CD14-positive monocyte (primary cell): ENCODE measurements at regions not wholly inside any gene's neighbourhood (a gene's known extent, or its start where the extent isn't known, plus 50 kb on each side); places are given as distances from the start of the nearest gene placed in this dataset.

Source experiments
- DNase-seq, 3 donors: peaks; one replicate each; pipeline ENCODE4 v3.0.0-alpha.2; 2011 to 2022
- H2AFZ ChIP-seq: 2 replicates; pipeline ENCODE4 v1.6.0; 2012; ENCODE audit warnings: mild to moderate bottlenecking, low read depth, low read length, inconsistent platforms; ENCODE audit not compliant: insufficient read depth, poor library complexity, severe bottlenecking
- H3K27ac ChIP-seq, 2 donors: 1 replicate in 1 of 2; 2 replicates in 1 of 2; pipeline ENCODE4 v1.5.1; 2012 to 2013; ENCODE audit warnings: low read length in 2 of 2, control low read depth in 1 of 2, inconsistent platforms in 1 of 2, low read depth in 1 of 2, mild to moderate bottlenecking in 1 of 2
- H3K27me3 ChIP-seq, 2 donors: one replicate each; pipeline versions ENCODE4 v1.6.0 to v1.6.1; 2011 to 2013; ENCODE audit warnings: low read length in 2 of 2; ENCODE audit not compliant: control insufficient read depth in 2 of 2, insufficient read depth in 2 of 2
- H3K36me3 ChIP-seq, 2 donors: replicated peaks in 1 of 2; 1 replicate in 1 of 2; 2 replicates in 1 of 2; pipeline versions ENCODE4 v1.5.1 to v1.6.1; 2012 to 2013; ENCODE audit warnings: low read length in 2 of 2, control low read depth in 1 of 2, inconsistent platforms in 1 of 2, mild to moderate bottlenecking in 1 of 2; ENCODE audit not compliant: insufficient read depth in 2 of 2, control insufficient read depth in 1 of 2
- H3K4me1 ChIP-seq, 2 donors: 1 replicate in 1 of 2; 2 replicates in 1 of 2; pipeline versions ENCODE4 v1.5.1 to v1.6.1; 2012 to 2013; ENCODE audit warnings: low read length in 2 of 2, control low read depth in 1 of 2, inconsistent platforms in 1 of 2, mild to moderate bottlenecking in 1 of 2, moderate library complexity in 1 of 2; ENCODE audit not compliant: insufficient read depth in 2 of 2, control insufficient read depth in 1 of 2
- H3K4me2 ChIP-seq: replicated peaks from 2 replicates; pipeline ENCODE3; 2012; ENCODE audit warnings: low read length, moderate library complexity, mild to moderate bottlenecking; ENCODE audit not compliant: poor library complexity, severe bottlenecking; ENCODE audit errors: extremely low read depth
- H3K4me3 ChIP-seq, 3 experiments: fragments of 200-600 bp in 1 of 3; sonication (generic) in 1 of 3; replicated peaks in 1 of 3; 1 replicate in 2 of 3; 2 replicates in 1 of 3; pipeline ENCODE4 v1.5.1; 2011 to 2013; ENCODE audit warnings: low read length in 3 of 3, mild to moderate bottlenecking in 3 of 3, control low read depth in 2 of 3, low read depth in 2 of 3, inconsistent platforms in 1 of 3, moderate library complexity in 1 of 3
- H3K79me2 ChIP-seq: 2 replicates; pipeline ENCODE4 v1.6.0; 2012; ENCODE audit warnings: mild to moderate bottlenecking, control low read depth, inconsistent platforms, low read length, moderate library complexity; ENCODE audit not compliant: insufficient read depth
- H3K9ac ChIP-seq: 2 replicates; pipeline ENCODE4 v1.6.0; 2017; ENCODE audit warnings: low read length, mild to moderate bottlenecking; ENCODE audit not compliant: insufficient read depth, poor library complexity, severe bottlenecking
- H3K9me3 ChIP-seq, 2 donors: replicated peaks in 1 of 2; 1 replicate in 1 of 2; 2 replicates in 1 of 2; pipeline versions ENCODE4 v1.5.1 to v1.6.1; 2012 to 2013; ENCODE audit warnings: low read length in 2 of 2, control low read depth in 1 of 2; ENCODE audit not compliant: control insufficient read depth in 1 of 2, insufficient read depth in 1 of 2
- H4K20me1 ChIP-seq: 2 replicates; pipeline ENCODE4 v1.6.0; 2012; ENCODE audit warnings: mild to moderate bottlenecking, low read length, control low read depth, moderate library complexity; ENCODE audit not compliant: insufficient read depth
- H3K27ac Mint-ChIP-seq, 7 donors: one replicate each; pipeline ENCODE4 v1.8.0; 2020; ENCODE audit warnings: mild to moderate bottlenecking in 7 of 7, mixed read lengths in 7 of 7, moderate library complexity in 6 of 7, inconsistent platforms in 2 of 7
- H3K27me3 Mint-ChIP-seq, 3 donors: one replicate each; pipeline ENCODE4 v1.8.0; 2021 to 2022; ENCODE audit warnings: low read depth in 3 of 3, mild to moderate bottlenecking in 3 of 3, mixed read lengths in 3 of 3, moderate library complexity in 3 of 3, inconsistent platforms in 1 of 3
- H3K36me3 Mint-ChIP-seq, 2 donors: one replicate each; pipeline ENCODE4 v1.8.0; 2020; ENCODE audit warnings: mixed read lengths in 2 of 2, inconsistent platforms in 1 of 2, mild to moderate bottlenecking in 1 of 2
- H3K4me1 Mint-ChIP-seq: one replicate; pipeline ENCODE4 v1.8.0; 2020; ENCODE audit warnings: mild to moderate bottlenecking, mixed read lengths
- H3K4me3 Mint-ChIP-seq, 2 donors: one replicate each; pipeline ENCODE4 v1.8.0; 2020; ENCODE audit warnings: mild to moderate bottlenecking in 2 of 2, mixed read lengths in 2 of 2, moderate library complexity in 1 of 2
- H3K9me3 Mint-ChIP-seq, 7 donors: one replicate each; pipeline ENCODE4 v1.8.0; 2020 to 2022; ENCODE audit warnings: mixed read lengths in 7 of 7, mild to moderate bottlenecking in 6 of 7, moderate library complexity in 6 of 7, inconsistent platforms in 2 of 7
- CTCF ChIP-seq: fragments of 200-600 bp; IDR thresholded peaks from one replicate; pipeline ENCODE4 v1.8.0; 2022; ENCODE audit warnings: antibody characterized with exemption, mild to moderate bottlenecking
- WGBS: methylation state at CpG from one replicate; pipeline ENCODE4 v1.1.5; 2013; ENCODE audit warnings: missing lambda C conversion rate; ENCODE audit not compliant: insufficient coverage; 5-methylcytosine and 5-hydroxymethylcytosine counted together
- intact Hi-C, 2 donors: fragments of 100-400 bp; cut with micrococcal nuclease; formaldehyde crosslinking; loops; one replicate each; pipeline versions ENCODE4 v1.15.0 to v1.15.1; 2023

DNA sequence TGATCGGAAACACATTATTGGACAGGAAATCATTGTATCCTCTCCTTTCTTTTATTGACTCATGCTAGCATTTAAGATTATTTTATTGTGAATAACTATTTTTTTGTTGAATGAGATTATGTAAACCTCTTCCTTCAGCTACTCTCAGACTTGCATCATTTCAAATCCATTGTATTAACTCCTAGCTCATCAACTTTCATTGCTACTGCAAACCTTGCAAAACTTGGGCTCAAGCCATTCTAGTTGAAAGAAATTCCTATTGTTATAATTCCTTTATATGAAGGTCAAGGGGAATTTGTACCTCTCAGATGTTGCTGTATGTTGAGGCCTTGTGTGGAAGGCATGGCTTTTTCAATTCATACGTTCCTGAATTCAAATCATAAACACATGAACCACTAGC is 1764.6 kb downstream of the SUCLG1 start:
- Mint-ChIP-seq H3K9me3 (peaks cover 0 to 2% (median 0%) of the 10 kb centered on the region in 7 donors), H3K4me3 (no peak overlapping the region), H3K4me1 (no peaks in the 10 kb centered on the region), H3K27me3 (no peaks in the 10 kb centered on the region), H3K36me3 (no peaks in the 10 kb centered on the region), H3K27ac (no peak overlapping the region)
- no peak for TF ChIP-seq CTCF
- Histone ChIP-seq H3K4me2 (no peak overlapping the region), H3K79me2 (no peaks in the 10 kb centered on the region), H3K4me3 (no peak overlapping the region), H3K27me3 (no peaks in the 10 kb centered on the region), H2AFZ (no peak overlapping the region), H3K9me3 (peaks cover 0 to 4% of the 10 kb centered on the region in 2 donors), H4K20me1 (no peaks in the 10 kb centered on the region), H3K4me1 (no peaks in the 10 kb centered on the region), H3K9ac (no peak overlapping the region), H3K27ac (no peak overlapping the region), H3K36me3 (no peaks in the 10 kb centered on the region)
- WGBS: no CpG with 5 or more reads among the region's 2 CpGs
- no peak for DNase-seq
- intact Hi-C loops: no loop called here

- no peak for TF ChIP-seq CTCF
- no peak overlapping the region for H3K27ac ChIP-seq
- DNase-seq: no peak
- H3K9ac ChIP-seq: no peak overlapping the region
- peaks cover 0 to 9% of the 10 kb centered on the region in 2 donors for H3K9me3 ChIP-seq
- no peak overlapping the region for H3K4me2 ChIP-seq
- Mint-ChIP-seq H3K9me3 (peaks cover 0 to 3% (median under 1%) of the 10 kb centered on the region in 7 donors), H3K27me3 (no peaks in the 10 kb centered on the region), H3K4me3 (no peak overlapping the region), H3K27ac (no peak overlapping the region), H3K36me3 (no peaks in the 10 kb centered on the region), H3K4me1 (no peaks in the 10 kb centered on the region)
- WGBS: no CpG with 5 or more reads among the region's 2 CpGs
- H3K4me3 ChIP-seq: no peak overlapping the region
- H4K20me1 ChIP-seq: no peaks in the 10 kb centered on the region
- intact Hi-C loops: no loop called here
- H3K4me1 ChIP-seq: no peaks in the 10 kb centered on the region
- no peak overlapping the region for H2AFZ ChIP-seq
- no peaks in the 10 kb centered on the region for H3K36me3 ChIP-seq
- no peaks in the 10 kb centered on the region for H3K79me2 ChIP-seq
- no peaks in the 10 kb centered on the region for H3K27me3 ChIP-seq
These were observed 1768.2 kb downstream of the SUCLG1 start for GRCh38 chr2:82690757-82691411.
